ENCODE measurements at regions not wholly inside any gene's neighbourhood (a gene's known extent, or its start where the extent isn't known, plus 50 kb on each side); places are given as distances from the start of the nearest gene placed in this dataset.

GRCh38 chr18:51287818-51288508 is 90.5 kb upstream of the MEX3C start:
- DNase-seq (ENCODE audit: insufficient read length, low spot score): no peak
- no peak for FAIRE-seq
- TF ChIP-seq CTCF (IDR thresholded peaks at IDR 0.05; ENCODE audit: insufficient read depth, missing control alignments): no peak

- no peak for DNase-seq (ENCODE audit: insufficient read length, low spot score)
- no peak for FAIRE-seq
- no peak for TF ChIP-seq CTCF (IDR thresholded peaks at IDR 0.05; ENCODE audit: insufficient read depth, missing control alignments)
Observed at GRCh38 chr18:51288582-51288981, 91.1 kb upstream of the MEX3C start.

- no peak for TF ChIP-seq CTCF (IDR thresholded peaks at IDR 0.05; ENCODE audit: insufficient read depth, missing control alignments)
- FAIRE-seq (no peak), DNase-seq (ENCODE audit: insufficient read length, low spot score) (no peak)
Observed at GRCh38 chr18:51290860-51291259, 93.4 kb upstream of the MEX3C start.

- no peak for TF ChIP-seq CTCF (IDR thresholded peaks at IDR 0.05; ENCODE audit: insufficient read depth, missing control alignments)
- DNase-seq (ENCODE audit: insufficient read length, low spot score): no peak
- no peak for FAIRE-seq
Observed at GRCh38 chr18:51300912-51301311, 103.4 kb upstream of the MEX3C start.

GRCh38 chr18:51301376-51301775 is 103.9 kb upstream of the MEX3C start:
- FAIRE-seq (no peak), DNase-seq (ENCODE audit: insufficient read length, low spot score) (no peak)
- TF ChIP-seq CTCF (IDR thresholded peaks at IDR 0.05; ENCODE audit: insufficient read depth, missing control alignments): no peak

GRCh38 chr18:51316677-51317076 is 119.2 kb upstream of the MEX3C start:
- DNase-seq (ENCODE audit: insufficient read length, low spot score): no peak
- no peak for TF ChIP-seq CTCF (IDR thresholded peaks at IDR 0.05; ENCODE audit: insufficient read depth, missing control alignments)
- no peak for FAIRE-seq

GRCh38 chr18:51321696-51322095 is 124.2 kb upstream of the MEX3C start:
- no peak for TF ChIP-seq CTCF (IDR thresholded peaks at IDR 0.05; ENCODE audit: insufficient read depth, missing control alignments)
- FAIRE-seq (no peak), DNase-seq (ENCODE audit: insufficient read length, low spot score) (no peak)

Measured in D721Med (cell line).